GM19467 (cell line): ENCODE measurements at regions not wholly inside any gene's neighbourhood (a gene's known extent, or its start where the extent isn't known, plus 50 kb on each side); places are given as distances from the start of the nearest gene placed in this dataset.

ENCODE experiments used
- ATAC-seq: cut with Tn5 transposase; IDR thresholded peaks from one replicate; pipeline ENCODE4 v1.9.1; 2021; ENCODE audit warnings: mild to moderate bottlenecking, moderate library complexity; ENCODE audit not compliant: unreplicated experiment

DNA sequence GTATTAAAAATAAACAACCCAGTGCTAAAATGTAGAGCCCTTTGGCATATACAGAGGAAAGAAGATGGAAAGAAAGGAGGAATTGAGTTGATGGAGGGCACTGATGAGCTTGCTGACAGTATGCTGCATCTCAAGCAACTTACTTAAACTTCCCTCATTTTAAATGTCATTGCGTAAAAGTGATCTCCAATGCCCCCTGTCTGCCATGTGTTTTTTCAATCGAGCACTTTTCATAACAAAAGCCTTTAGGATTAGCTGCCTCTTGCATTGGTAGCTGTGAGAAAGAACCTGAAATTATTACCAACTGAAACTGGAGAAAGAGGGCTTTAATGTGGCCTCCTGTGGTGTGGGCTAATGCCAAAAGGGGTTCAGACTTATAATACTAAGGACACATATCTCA is 541.6 kb downstream of the SUCLA2 start:
- no peak for ATAC-seq

DNA sequence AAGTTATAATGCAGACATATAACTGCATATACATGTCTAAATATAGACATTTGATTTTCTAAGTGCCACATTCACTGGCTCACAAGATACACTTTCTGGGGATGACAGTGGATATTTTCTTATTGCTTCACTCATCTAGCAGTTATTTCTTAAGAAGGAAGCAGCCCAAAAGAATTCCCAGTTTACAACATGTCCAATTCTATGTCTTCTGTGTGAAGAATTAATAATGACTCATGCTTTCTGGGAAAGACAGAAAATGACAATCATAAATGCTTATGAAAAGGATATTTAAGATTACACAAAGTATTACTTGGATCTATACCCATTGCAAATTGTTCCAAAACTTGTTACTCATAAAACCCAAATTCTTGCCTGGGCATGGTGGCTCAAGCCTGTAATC is 543.4 kb downstream of the SUCLA2 start:
- no peak for ATAC-seq

DNA sequence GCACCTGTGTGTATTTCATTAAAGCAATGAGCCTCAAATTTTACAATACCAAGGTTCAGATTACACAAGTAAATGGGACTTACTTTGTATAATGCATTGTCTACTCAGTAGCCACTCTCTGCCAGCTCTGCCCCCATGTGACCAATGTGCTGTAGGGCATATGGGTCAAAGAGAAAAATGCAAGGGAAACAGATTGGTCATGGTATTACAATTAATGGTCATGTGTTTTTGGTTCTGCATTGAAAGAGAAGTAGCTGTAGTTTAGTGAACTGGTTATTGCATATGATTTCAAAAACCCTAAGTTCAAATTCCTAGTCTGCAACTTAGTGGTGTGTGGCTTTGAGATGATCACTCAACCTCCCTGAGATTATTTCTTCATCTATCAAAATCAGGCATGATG is 545.4 kb downstream of the SUCLA2 start:
- ATAC-seq: no peak

DNA sequence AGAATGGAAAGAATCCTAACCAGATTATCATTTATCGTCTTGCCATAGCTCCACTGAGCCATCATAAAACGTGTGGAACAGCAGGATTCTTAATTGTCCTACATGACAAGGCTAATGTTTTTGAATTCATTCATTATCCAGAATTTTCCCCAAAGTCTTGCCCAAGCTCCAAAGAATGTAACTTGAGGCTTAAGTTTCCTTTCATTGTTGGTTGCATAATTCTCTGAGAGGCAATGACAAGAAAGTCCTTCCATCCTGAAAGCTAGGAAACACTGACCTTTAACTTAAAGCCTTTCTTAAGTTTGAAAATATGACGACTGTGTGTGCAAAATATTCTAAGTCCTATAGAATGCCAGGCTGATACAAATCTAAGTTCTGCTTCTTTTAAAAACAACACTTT is 546.1 kb downstream of the SUCLA2 start:
- no peak for ATAC-seq

DNA sequence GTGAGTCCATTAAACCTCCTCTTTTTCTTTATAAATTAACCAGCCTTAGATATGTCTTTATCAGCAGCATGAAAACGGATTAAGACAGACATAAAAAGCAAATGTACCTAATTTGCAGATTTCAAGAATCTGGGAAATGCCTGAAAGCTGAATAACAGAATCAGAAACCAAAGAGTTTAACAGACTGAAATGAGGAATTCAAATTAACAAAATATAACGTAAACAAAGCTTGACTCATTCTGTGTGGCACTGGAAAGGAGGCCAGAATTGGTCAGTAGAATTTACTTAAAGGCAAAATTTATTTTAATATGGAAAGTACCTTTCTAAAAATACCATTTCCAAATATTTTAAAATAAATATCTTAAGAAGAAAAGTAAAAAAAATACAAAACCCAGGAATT is 540.6 kb upstream of the HTR2A start:
- ATAC-seq: no peak

DNA sequence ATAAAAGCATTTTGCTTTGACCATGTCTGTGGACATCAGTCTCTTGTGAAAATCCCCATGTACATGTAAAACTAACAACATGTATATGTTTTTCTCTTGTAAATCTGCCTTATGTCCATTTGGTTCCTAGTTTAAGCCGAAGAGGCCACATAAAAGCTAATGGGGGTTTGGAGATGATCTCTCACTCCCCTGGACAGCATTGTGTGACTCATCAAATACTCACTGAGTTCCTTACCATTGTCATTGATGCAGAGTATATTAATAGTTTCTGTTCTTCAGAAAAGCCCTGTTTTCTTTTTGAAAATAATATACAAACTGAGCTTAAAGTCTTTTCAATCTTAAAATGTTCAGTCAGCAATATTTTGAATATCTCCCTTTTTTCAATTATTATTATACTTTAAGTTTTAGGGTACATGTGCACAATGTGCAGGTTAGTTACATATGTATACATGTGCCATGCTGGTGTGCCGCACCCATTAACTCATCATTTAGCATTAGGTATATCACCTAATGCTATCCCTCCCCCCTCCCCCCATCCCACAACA is 536.7 kb upstream of the HTR2A start:
- no peak for ATAC-seq

DNA sequence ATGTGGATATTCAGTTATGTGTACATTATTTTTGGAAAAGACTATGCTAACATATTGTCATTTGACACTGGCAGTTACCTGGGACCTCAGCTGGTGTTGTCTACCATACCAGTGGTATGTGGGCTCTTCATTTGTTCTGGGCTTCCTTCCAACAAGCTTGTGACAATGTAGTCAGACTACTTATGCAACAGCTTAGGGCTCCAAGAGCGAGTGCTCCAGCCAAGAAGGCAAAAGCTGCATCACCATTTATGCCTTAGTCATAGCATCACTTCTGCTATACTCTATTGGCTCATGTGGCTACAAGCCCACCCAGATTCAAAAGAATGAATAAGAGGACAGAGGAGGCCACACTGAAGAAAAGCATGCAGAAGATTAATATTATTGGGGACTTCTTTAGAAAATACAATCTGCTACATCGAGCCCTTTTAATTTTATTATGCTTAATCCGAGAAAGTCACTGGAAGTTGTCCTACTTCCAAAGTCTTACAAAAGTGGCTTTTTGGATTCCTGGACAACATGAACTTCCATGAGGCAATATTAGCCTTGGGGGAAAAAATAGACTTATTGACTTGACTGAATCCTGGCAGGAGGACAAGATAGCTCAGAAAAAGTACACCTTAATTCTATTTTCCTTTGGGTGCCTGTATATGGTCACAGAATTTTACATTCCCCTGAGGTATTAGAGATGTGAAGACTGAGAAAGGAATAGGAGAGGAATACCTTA is 529.4 kb upstream of the HTR2A start:
- no peak for ATAC-seq

DNA sequence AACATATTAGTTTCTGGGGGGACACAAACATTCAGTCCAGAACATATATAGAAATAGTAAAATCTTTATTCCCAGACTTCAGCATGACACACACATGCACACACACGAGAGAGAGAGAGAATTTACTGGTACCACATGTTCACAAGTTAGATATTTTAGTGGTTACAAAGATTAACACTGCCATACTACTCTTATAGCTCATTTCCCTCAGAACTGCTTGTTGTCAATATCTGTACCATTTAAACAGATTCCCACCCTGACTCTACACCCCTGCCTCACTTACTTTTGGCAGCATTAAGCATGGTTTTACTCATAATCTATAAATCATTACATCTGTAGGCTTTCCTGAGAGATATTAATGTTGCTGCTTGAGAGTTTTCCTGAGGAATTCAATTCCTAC is 524.7 kb upstream of the HTR2A start:
- ATAC-seq: no peak

DNA sequence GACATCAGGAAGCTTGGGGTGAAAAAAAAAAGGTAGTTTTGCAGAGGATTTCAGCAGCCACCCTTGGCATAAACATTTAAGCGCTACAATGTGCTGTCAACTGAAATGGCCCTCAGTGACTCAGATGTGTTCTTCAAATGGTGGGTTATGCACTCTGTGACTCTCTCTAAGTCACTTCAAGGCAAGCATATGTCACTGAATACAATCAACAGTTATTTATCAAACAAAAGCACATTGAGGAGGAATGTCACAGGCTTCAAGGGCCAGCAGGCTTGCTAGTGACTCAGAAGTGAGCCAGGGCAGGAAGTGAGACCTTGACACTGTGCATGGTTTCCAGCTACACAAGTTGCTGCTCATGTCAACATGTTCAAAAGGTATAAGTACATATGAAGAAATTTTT is 523.7 kb upstream of the HTR2A start:
- ATAC-seq: no peak

DNA sequence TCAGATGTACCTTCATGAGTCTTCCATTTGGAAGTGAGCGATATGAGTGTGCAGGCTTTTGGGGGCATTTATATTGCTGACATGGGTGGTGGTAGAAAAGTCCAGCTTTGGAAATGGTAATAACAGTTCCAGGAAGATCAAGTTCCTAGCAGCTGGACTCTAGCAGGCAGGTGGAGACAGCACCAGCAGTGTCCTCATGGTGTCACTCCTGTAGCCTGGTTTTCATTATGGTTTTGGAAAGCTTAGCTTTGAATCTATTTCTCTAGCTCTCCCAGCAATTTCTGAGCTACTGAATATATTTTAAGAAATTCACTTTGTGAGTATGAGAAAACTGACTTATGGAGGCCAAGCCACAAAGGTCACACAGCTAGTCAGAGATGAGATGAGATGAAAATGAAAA is 523.2 kb upstream of the HTR2A start:
- no peak for ATAC-seq

DNA sequence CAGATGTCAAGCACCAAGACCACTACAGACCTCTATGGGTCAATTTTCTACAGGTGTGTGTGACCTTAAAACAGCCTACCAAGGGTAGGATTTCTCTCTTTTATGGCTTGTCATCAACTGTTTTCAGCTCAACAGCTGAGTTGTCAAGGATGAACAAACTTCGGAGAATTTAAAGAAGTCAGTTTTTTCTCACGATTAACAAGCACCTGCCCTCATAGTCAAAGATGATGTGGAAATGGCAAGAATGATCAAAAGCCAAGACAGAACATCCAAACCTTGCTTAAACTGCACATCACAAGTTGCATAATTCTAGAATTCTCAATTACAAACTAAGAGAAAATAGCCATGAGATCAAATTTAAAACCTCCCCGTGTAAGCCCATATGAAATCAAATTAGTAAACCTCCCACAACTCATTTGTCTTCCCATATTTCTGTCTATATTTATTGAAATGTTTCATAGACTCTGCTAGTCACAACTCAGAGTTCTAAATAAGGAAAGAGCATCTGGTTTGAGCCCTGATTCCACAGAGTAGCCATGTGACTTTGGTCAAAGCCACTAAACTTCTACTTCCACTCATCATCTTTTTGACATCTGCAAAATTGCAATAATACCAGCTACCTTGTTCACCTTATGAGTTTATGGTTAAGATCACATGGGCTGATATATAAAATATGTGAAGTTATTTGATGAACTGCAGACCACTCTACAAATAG is 521.5 kb upstream of the HTR2A start:
- ATAC-seq: no peak

DNA sequence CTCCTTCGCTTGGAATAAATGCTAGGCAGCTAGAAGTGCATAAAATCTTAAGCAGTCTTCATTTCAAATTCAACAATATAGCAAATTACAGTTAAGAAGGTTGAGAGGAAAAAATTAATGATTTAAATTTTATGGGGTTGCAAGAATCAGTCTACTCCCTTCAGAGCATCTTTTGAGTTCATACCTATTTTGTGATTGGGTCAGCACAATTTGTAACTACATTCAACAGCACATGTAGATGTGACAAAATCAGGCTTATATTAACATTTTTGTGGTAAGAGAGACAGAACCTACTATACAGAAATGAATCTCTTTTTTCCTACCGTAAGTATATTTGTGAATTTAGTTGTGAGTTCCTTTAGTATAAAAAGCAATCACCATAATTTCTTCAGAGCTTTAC is 520.6 kb upstream of the HTR2A start:
- no peak for ATAC-seq

DNA sequence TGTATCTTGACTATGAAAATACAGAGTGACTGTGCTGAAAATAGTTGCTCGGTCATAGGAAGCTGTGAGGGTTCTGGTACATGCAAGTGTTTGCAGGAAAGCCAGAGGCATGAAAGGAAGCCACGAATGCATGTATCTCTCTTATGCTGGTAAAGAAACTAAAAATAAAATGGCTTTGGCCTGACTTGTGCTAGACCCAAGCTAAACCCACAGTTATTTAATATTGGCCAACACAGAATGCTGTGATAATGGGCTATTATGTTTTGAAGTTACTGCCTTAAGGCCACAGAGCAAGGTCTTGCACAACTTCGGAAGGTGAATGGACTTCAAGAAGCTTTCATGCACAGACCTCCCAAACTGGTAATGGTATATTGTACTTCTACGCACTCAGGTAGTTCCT is 518.2 kb upstream of the HTR2A start:
- ATAC-seq: no peak

DNA sequence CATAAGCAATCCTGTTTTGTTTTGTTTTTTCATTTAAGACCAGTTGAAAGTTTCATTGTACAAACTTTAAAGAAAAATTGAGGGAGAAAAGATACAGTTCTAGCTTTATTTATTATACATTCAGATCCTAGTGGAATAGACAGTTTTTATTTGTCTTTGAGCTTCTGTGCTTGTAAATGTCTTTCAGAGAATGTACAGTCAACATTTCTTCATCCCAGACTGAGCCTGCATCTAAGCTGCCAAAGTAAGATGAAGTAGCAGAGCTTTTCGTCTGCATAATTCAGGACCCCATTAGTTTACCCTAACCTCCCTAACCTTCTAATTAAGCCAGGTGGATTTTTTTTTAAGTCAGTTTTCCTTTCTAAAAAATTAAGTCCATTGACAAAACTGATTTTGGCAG is 516.7 kb upstream of the HTR2A start:
- ATAC-seq: no peak

DNA sequence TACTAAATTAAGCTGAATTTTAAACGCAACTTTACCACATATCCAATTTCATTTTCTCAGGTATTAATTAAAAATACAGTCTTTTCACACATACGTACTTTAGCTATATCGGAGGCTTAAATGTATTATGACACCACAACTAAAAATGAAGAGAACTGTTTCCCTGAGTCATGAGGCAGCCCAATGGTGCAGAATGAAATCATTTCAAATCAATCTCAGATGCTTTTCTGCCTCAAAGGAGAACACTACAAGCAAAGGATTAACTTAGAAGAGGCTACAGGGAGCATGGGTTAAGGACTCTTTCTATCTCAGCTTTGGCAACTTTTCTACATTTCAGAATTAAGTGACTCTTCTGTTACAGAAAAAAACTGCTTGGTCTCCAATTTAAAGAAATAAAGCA is 516.3 kb upstream of the HTR2A start:
- no peak for ATAC-seq

DNA sequence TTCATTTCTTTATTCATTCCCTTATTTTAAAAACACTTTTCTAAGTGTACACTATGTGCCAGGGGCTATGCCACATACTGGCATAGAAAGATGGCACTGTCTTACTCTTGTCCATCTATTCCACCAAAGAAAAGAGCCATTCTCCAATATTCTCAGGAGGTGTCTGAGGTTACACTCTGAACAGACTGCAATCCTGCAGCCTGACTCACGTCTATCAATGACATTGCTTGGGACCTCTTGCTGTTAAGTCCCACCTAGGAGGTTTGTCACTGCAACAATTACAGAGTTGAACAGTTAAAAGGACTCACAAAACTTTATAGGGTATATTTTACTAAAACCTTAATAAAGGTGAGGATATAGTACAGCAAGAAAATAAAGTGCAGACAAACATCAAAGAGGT is 512.9 kb upstream of the HTR2A start:
- no peak for ATAC-seq

DNA sequence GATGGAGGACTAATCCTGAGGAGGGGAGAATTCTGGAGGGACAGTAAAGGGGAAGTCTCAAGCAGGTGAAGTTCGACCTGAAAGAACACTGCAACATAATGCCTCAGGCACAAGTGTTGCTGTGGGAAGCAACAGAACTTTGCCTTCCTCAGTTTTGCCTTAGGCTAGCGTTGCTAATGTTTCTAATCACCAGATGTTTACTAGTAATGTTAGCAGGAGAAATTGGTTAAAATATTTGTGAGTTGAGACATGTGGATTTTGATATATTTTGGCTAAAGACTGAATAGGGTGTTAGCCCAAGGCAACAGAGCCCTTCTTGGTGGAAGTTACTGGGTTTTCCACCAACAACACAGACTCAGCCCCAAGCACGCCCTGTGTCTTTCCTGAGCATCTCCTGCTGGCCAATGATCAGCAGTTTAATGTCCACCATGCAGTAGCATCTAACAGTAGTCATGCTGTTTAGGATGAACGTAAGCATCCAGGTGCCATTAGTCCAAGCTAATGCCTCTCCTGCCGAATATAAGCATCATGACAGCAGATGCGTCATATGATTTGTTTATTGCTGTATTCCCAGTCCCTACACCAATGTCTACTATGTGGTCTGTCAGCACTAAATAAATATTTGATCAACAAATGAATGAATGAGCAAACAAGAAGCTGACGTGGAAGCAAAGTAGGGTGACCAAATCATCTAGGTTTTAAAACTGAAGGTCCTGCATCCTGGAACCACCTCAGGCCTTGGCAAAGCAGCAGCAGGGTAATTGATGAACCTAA is 511.9 kb upstream of the HTR2A start:
- ATAC-seq: no peak

DNA sequence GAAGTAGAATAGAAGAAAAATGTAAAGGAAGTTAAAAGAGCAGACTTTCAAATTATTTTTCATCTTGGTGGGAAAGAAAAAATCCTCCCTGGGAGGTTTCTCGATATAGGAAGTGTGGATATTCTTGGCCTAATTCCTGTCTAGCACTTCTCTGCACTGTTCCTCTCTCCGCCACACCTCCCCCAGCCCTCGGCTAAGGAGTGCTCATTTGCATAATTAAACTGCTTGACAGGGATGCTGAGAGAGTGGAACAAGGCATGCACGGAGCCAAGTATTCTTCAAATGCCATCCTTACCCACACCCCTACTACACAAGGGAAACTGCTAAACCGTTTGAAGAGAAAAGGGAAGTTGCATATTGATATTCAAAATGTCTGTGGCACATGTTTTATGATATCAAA is 511.0 kb upstream of the HTR2A start:
- no peak for ATAC-seq

DNA sequence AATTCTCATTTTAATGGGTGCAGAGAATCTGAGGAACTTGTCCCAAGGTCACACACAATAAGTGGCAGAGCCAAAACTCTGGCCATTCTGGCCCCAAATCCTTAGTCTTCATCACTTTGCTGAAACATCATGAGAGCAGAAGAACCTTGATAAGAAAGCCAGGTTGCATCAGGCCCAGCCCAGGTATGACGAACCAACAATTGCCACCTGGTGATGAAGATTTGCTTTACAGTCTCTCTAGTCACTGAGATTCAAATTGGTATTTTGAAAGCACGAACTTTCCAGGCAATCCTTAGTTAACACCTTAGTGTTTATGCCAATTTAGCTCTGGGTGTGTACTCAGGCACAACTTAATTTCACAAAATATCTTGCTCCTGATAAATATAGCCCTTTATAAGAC is 502.7 kb upstream of the HTR2A start:
- no peak for ATAC-seq

DNA sequence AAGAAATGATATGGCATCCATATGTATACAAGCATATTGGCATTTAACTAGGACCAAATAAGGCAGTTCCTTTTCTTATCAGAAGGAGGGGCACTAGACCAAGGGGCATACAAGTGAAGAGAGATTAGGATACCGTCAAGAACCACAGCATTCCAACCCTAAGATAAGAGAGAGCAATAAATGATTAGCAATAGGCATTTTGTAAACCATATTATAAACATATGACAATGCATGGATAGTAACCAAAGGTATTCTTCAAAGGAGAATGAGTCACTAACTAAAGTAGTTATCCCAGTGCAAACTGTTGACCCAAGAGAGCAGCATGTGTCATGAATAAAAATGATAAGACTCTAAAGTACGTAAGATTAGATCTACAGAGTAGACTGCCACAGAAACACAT is 500.9 kb upstream of the HTR2A start:
- no peak for ATAC-seq

DNA sequence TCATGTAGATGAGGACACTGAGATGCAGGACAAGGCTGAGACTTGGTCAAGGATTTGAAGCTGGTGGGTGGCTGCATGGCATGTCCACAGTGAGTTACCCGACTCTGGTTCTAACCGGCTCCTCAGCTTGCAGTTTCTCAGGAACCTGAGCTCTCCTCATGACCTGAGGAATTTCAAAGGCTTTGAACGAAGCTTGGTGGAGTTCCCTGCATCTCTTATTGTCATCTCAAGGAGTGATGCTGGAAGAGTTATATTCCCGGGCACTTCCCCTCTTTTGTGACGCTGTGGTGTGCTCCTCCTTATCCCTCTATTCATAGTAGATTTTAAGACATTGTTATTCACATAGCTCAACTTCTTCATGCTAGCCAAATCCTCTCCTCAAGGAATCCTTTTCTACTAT is 500.1 kb upstream of the HTR2A start:
- no peak for ATAC-seq

DNA sequence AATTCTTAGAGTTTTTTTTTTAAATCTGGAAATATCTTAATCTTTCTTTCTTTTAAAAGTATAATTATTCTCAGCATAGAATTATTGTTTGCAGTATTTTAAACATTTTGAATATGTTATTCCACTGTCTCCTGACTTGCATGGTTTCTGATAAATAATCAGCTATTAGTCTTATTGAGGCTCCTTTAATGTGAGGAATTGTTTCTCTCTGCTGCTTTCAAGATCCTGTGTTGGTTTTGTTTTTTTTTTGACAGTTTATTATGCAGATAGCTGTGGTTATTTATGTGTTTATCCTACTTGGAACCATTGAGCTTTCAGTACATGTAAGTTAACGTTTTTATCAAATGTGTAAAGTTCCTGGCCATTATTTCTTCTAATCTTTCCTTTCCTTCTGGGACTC is 477.9 kb upstream of the HTR2A start:
- no peak for ATAC-seq
